ENCODE measurements at regions not wholly inside any gene's neighbourhood (a gene's known extent, or its start where the extent isn't known, plus 50 kb on each side); places are given as distances from the start of the nearest gene placed in this dataset.

DNA sequence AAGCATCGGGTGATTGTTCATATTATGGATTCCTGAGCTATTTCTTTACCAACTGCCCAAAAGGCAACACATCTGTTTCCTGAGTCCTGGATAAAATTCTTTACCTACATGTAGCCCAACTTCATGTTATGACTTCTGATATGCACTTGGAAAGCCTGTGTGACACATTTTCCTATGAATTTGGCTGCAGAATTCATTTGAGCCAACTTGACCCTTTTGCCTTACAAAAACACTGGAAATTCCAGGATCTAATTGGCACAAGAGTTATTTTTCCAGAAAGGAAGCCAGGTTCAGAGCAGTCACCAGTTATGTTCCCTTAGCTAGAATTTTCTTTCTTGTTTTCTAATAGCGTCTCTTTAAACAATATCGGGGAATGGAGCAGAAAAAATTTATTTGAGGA is 202.5 kb upstream of the LRIG3 start:
- no TSS peak for BruUV-seq (replicated peaks)
- ChIA-PET CTCF (no interaction called here), POLR2A (no interaction called here)
- Histone ChIP-seq H3K27me3 (replicated peaks; ENCODE audit: control insufficient read depth, insufficient read depth, low read length) (no peaks in the 10 kb centered on the region), H3K4me1 (no peaks in the 10 kb centered on the region), H3K4me3 (ENCODE audit: low read depth, low read length) (no peak overlapping the region), H3K36me3 (ENCODE audit: control insufficient read depth, insufficient read depth, low read length) (no peaks in the 10 kb centered on the region), H3K9me3 (no peaks in the 10 kb centered on the region)
- Mint-ChIP-seq H3K27me3 (ENCODE audit: insufficient read depth, unreplicated experiment) (peaks cover 3% of the 10 kb centered on the region), H3K4me1 (ENCODE audit: low read depth, unreplicated experiment) (no peaks in the 10 kb centered on the region), H3K9me3 (ENCODE audit: unreplicated experiment) (peaks cover 23% of the 10 kb centered on the region), H3K4me3 (ENCODE audit: unreplicated experiment) (no peak overlapping the region), H3K27ac (ENCODE audit: unreplicated experiment) (no peak overlapping the region), H3K36me3 (ENCODE audit: insufficient read depth, unreplicated experiment) (no peaks in the 10 kb centered on the region)
- intact Hi-C loops (cut with micrococcal nuclease; ENCODE audit: unreplicated experiment): no loop called here
- DNase-seq: no peak
- TF ChIP-seq, protein P1, sequence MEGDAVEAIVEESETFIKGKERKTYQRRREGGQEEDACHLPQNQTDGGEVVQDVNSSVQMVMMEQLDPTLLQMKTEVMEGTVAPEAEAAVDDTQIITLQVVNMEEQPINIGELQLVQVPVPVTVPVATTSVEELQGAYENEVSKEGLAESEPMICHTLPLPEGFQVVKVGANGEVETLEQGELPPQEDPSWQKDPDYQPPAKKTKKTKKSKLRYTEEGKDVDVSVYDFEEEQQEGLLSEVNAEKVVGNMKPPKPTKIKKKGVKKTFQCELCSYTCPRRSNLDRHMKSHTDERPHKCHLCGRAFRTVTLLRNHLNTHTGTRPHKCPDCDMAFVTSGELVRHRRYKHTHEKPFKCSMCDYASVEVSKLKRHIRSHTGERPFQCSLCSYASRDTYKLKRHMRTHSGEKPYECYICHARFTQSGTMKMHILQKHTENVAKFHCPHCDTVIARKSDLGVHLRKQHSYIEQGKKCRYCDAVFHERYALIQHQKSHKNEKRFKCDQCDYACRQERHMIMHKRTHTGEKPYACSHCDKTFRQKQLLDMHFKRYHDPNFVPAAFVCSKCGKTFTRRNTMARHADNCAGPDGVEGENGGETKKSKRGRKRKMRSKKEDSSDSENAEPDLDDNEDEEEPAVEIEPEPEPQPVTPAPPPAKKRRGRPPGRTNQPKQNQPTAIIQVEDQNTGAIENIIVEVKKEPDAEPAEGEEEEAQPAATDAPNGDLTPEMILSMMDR (IDR thresholded peaks at IDR 0.05; ENCODE audit: insufficient read depth in 1 of 2, low read depth in 1 of 2, low read length in 1 of 2, severe bottlenecking in 1 of 2, unreplicated experiment in 1 of 2): no peak

DNA sequence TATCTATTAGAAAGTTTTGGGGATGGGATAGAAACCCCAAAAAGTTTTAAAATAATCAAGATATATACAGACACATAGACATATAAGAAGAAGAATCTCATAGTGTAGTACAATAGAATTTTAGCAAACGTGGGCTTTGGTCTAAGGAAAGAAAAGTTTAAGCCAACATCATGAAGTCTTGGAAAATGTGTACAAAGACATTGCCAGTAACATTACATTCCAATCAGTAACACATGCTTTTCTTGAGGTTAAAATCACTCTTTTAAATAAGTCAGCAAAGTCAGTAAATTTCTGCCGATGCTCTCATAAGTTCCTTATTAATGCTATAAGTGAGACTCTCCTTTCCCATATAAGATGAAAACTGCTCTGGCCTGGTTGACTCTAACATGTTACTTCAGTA is 201.1 kb upstream of the LRIG3 start:
- BruUV-seq (replicated peaks): no TSS peak
- Mint-ChIP-seq H3K27me3 (ENCODE audit: insufficient read depth, unreplicated experiment) (no peaks in the 10 kb centered on the region), H3K27ac (ENCODE audit: unreplicated experiment) (no peak overlapping the region), H3K36me3 (ENCODE audit: insufficient read depth, unreplicated experiment) (no peaks in the 10 kb centered on the region), H3K4me1 (ENCODE audit: low read depth, unreplicated experiment) (no peaks in the 10 kb centered on the region), H3K9me3 (ENCODE audit: unreplicated experiment) (peaks cover 12% of the 10 kb centered on the region), H3K4me3 (ENCODE audit: unreplicated experiment) (no peak overlapping the region)
- POLR2A ChIA-PET: no interaction called here
- no peak for DNase-seq
- no peak overlapping the region for H3K4me3 ChIP-seq (ENCODE audit: low read depth, low read length)
- no peaks in the 10 kb centered on the region for H3K4me1 ChIP-seq
- TF ChIP-seq, protein P1 (IDR thresholded peaks at IDR 0.05; ENCODE audit: insufficient read depth in 1 of 2, low read depth in 1 of 2, low read length in 1 of 2, severe bottlenecking in 1 of 2, unreplicated experiment in 1 of 2): no peak
- CTCF ChIA-PET: no interaction called here
- H3K27me3 ChIP-seq (replicated peaks; ENCODE audit: control insufficient read depth, insufficient read depth, low read length): no peaks in the 10 kb centered on the region
- H3K9me3 ChIP-seq: no peaks in the 10 kb centered on the region
- no peaks in the 10 kb centered on the region for H3K36me3 ChIP-seq (ENCODE audit: control insufficient read depth, insufficient read depth, low read length)
- intact Hi-C loops (cut with micrococcal nuclease; ENCODE audit: unreplicated experiment): no loop called here

DNA sequence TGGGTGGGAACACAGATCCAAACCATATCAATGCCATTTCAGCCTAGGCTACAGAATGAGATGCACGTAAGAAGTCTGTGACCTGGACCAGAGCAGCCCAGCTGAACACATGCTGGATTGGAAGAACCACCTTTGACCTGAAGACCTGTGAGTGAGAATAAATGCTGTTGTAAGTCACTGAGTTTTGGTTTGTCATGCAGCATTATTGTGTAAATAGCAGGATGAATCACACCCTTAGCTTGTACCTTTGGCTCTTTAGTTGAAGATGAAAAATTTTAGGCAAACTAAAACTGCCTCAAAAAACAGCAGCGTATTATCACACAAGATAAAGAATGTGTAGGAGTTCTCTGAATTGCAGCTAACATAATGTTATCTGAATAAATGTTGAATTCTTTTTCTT is 199.4 kb upstream of the LRIG3 start:
- Histone ChIP-seq H3K4me3 (ENCODE audit: low read depth, low read length) (no peak overlapping the region), H3K4me1 (no peaks in the 10 kb centered on the region), H3K36me3 (ENCODE audit: control insufficient read depth, insufficient read depth, low read length) (no peaks in the 10 kb centered on the region), H3K27me3 (replicated peaks; ENCODE audit: control insufficient read depth, insufficient read depth, low read length) (no peaks in the 10 kb centered on the region), H3K9me3 (no peaks in the 10 kb centered on the region)
- H3K4me1 Mint-ChIP-seq (ENCODE audit: low read depth, unreplicated experiment): no peaks in the 10 kb centered on the region
- H3K27me3 Mint-ChIP-seq (ENCODE audit: insufficient read depth, unreplicated experiment): no peaks in the 10 kb centered on the region
- no TSS peak for BruUV-seq (replicated peaks)
- no peak overlapping the region for H3K4me3 Mint-ChIP-seq (ENCODE audit: unreplicated experiment)
- ChIA-PET POLR2A (no interaction called here), CTCF (no interaction called here)
- intact Hi-C loops (cut with micrococcal nuclease; ENCODE audit: unreplicated experiment): no loop called here
- H3K9me3 Mint-ChIP-seq (ENCODE audit: unreplicated experiment): no peaks in the 10 kb centered on the region
- no peak for DNase-seq
- TF ChIP-seq, protein P1 (IDR thresholded peaks at IDR 0.05; ENCODE audit: insufficient read depth in 1 of 2, low read depth in 1 of 2, low read length in 1 of 2, severe bottlenecking in 1 of 2, unreplicated experiment in 1 of 2): no peak
- H3K27ac Mint-ChIP-seq (ENCODE audit: unreplicated experiment): no peak overlapping the region
- no peaks in the 10 kb centered on the region for H3K36me3 Mint-ChIP-seq (ENCODE audit: insufficient read depth, unreplicated experiment)

Data from Caco-2 (cell line).